ENCODE measurements at regions not wholly inside any gene's neighbourhood (a gene's known extent, or its start where the extent isn't known, plus 50 kb on each side); places are given as distances from the start of the nearest gene placed in this dataset.
A peak's percentile ranks its signal among the peaks of the same experiment; 100 is the strongest.

- DNase-seq: no peak
Measured at GRCh38 chr14:29042551-29042950, 276.0 kb downstream of the FOXG1 start.

- DNase-seq: no peak
Measured at GRCh38 chr14:29043737-29044136, 277.1 kb downstream of the FOXG1 start.

- DNase-seq: no peak
Measured at GRCh38 chr14:29045237-29045636, 278.6 kb downstream of the FOXG1 start.

- DNase-seq: no peak
Measured at GRCh38 chr14:29054119-29054518, 287.5 kb downstream of the FOXG1 start.

- no peak for DNase-seq
Measured at GRCh38 chr14:29056041-29056566, 289.5 kb downstream of the FOXG1 start.

GRCh38 chr14:29061702-29062101, 295.1 kb downstream of the FOXG1 start:
- no peak for DNase-seq

GRCh38 chr14:29062466-29062865, 295.9 kb downstream of the FOXG1 start:
- no peak for DNase-seq

- DNase-seq: no peak
Measured at GRCh38 chr14:29062976-29063375, 296.4 kb downstream of the FOXG1 start.

- DNase-seq: no peak
Measured at GRCh38 chr14:29064305-29064900, 297.8 kb downstream of the FOXG1 start.

GRCh38 chr14:29069228-29069627, 302.6 kb downstream of the FOXG1 start:
- no peak for DNase-seq

GRCh38 chr14:29075761-29076160, 309.2 kb downstream of the FOXG1 start:
- no peak for DNase-seq

GRCh38 chr14:29077916-29078315, 311.3 kb downstream of the FOXG1 start:
- DNase-seq: no peak

GRCh38 chr14:29078810-29079522, 312.4 kb downstream of the FOXG1 start:
- no peak for DNase-seq

GRCh38 chr14:29085546-29085945, 319.0 kb downstream of the FOXG1 start:
- DNase-seq: no peak

- DNase-seq: no peak
Measured at GRCh38 chr14:29089849-29090248, 323.3 kb downstream of the FOXG1 start.

- DNase-seq: no peak
Measured at GRCh38 chr14:29092121-29092520, 325.5 kb downstream of the FOXG1 start.

- DNase-seq: no peak
Measured at GRCh38 chr14:29097476-29097875, 330.9 kb downstream of the FOXG1 start.

- no peak for DNase-seq
Measured at GRCh38 chr14:29098656-29099055, 332.1 kb downstream of the FOXG1 start.

- no peak for DNase-seq
Measured at GRCh38 chr14:29102266-29102665, 335.7 kb downstream of the FOXG1 start.

GRCh38 chr14:29102996-29103395, 336.4 kb downstream of the FOXG1 start:
- DNase-seq: peak; percentile 11

- no peak for DNase-seq
Measured at GRCh38 chr14:29108908-29109307, 342.3 kb downstream of the FOXG1 start.

- DNase-seq: no peak
Measured at GRCh38 chr14:29109589-29109988, 343.0 kb downstream of the FOXG1 start.

GRCh38 chr14:29111554-29111953, 345.0 kb downstream of the FOXG1 start:
- no peak for DNase-seq

GRCh38 chr14:29123017-29123416, 356.4 kb downstream of the FOXG1 start:
- no peak for DNase-seq

- no peak for DNase-seq
Measured at GRCh38 chr14:29126361-29126760, 359.8 kb downstream of the FOXG1 start.
